ENCODE measurements at regions not wholly inside any gene's neighbourhood (a gene's known extent, or its start where the extent isn't known, plus 50 kb on each side); places are given as distances from the start of the nearest gene placed in this dataset.
"Not testable (repeated sequence)": the region's sequence is repeated elsewhere in the genome, so short reads cannot be mapped to it uniquely, and the experiment has no call there.

DNA sequence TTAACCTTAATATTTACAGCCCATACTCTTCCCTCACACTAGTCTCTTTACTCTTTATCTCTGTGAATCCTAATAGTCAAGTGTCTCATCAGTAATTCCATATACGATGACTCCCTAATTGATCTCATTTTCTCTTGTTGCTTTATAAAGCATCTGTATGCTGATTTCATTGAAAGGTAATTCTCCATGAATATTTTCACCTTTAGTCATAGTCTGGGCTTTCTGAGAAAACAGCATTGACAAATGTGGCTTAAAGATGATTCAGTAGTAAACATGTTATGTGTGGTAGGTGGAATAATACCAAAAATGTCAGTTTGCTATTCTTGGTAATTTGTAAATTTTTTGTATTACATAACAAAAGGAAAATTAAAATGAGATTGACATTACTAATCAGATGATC is 1176.5 kb downstream of the NCAM2 start:
- Histone ChIP-seq H3K9me3 (ENCODE audit: low read depth) (no peaks in the 10 kb centered on the region), H4K20me1 (ENCODE audit: low read depth) (no peaks in the 10 kb centered on the region), H3K4me3 (no peak overlapping the region), H3K27me3 (no peaks in the 10 kb centered on the region), H3F3A (ENCODE audit: low read depth) (no peaks in the 10 kb centered on the region), H3K4me2 (no peak overlapping the region), H2AFZ (replicated peaks) (no peak overlapping the region), H3K79me2 (ENCODE audit: low read depth) (no peaks in the 10 kb centered on the region), H3K9ac (no peak overlapping the region), H3K27ac (no peak overlapping the region), H3K36me3 (no peaks in the 10 kb centered on the region), H3K4me1 (no peaks in the 10 kb centered on the region)
- no peak overlapping the region for H3K4me3 Mint-ChIP-seq
- TF ChIP-seq EZH2 (IDR thresholded peaks at IDR 0.05), result no peak
- TF ChIP-seq EZH2phosphoT487 (IDR thresholded peaks at IDR 0.05), result no peak
- peaks cover 3% of the 10 kb centered on the region for H3K4me1 Mint-ChIP-seq
- no peaks in the 10 kb centered on the region for H3K36me3 Mint-ChIP-seq
- H3K9me3 Mint-ChIP-seq, result no peaks in the 10 kb centered on the region
- DNase-seq (ENCODE audit: low spot score), result no peak
- H3K27me3 Mint-ChIP-seq (ENCODE audit: insufficient read depth, low read depth), result no peaks in the 10 kb centered on the region
- no peak overlapping the region for H3K27ac Mint-ChIP-seq

DNA sequence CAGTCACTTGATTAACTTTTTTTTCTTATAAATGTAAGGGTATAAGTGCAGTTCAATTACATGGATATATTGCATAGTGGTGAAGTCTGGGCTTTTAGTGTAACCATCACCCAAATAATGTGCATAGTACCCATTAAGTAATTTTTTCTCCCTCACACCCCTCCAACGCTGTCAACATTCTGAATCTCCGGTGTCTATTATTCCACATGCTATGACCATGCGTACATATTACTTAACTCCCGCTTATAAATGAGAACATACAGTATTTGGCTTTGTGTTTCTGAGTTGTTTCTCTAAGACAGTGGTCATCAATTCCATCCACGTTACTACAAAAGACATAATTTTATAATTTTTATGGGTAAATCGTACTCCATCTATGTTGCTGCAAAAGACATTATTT is 1191.1 kb downstream of the NCAM2 start:
- no peak for DNase-seq (ENCODE audit: low spot score)
- Histone ChIP-seq H3K4me1 (peaks cover 3% of the 10 kb centered on the region), H3K27me3 (no peaks in the 10 kb centered on the region), H3K27ac (no peak overlapping the region), H3K9ac (no peak overlapping the region), H3K4me2 (no peak overlapping the region), H3K4me3 (no peak overlapping the region), H3F3A (ENCODE audit: low read depth) (no peaks in the 10 kb centered on the region), H2AFZ (replicated peaks) (no peak overlapping the region), H3K9me3 (ENCODE audit: low read depth) (no peaks in the 10 kb centered on the region), H3K79me2 (ENCODE audit: low read depth) (no peaks in the 10 kb centered on the region), H3K36me3 (no peaks in the 10 kb centered on the region), H4K20me1 (ENCODE audit: low read depth) (no peaks in the 10 kb centered on the region)
- Mint-ChIP-seq H3K27ac (no peak overlapping the region), H3K4me1 (no peaks in the 10 kb centered on the region), H3K27me3 (ENCODE audit: insufficient read depth, low read depth) (no peaks in the 10 kb centered on the region), H3K4me3 (no peak overlapping the region), H3K36me3 (no peaks in the 10 kb centered on the region), H3K9me3 (no peaks in the 10 kb centered on the region)
- TF ChIP-seq, protein P1, sequence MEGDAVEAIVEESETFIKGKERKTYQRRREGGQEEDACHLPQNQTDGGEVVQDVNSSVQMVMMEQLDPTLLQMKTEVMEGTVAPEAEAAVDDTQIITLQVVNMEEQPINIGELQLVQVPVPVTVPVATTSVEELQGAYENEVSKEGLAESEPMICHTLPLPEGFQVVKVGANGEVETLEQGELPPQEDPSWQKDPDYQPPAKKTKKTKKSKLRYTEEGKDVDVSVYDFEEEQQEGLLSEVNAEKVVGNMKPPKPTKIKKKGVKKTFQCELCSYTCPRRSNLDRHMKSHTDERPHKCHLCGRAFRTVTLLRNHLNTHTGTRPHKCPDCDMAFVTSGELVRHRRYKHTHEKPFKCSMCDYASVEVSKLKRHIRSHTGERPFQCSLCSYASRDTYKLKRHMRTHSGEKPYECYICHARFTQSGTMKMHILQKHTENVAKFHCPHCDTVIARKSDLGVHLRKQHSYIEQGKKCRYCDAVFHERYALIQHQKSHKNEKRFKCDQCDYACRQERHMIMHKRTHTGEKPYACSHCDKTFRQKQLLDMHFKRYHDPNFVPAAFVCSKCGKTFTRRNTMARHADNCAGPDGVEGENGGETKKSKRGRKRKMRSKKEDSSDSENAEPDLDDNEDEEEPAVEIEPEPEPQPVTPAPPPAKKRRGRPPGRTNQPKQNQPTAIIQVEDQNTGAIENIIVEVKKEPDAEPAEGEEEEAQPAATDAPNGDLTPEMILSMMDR (IDR thresholded peaks at IDR 0.05), result no peak
- TF ChIP-seq EZH2 (IDR thresholded peaks at IDR 0.05), result no peak
- TF ChIP-seq EZH2phosphoT487 (IDR thresholded peaks at IDR 0.05), result no peak

DNA sequence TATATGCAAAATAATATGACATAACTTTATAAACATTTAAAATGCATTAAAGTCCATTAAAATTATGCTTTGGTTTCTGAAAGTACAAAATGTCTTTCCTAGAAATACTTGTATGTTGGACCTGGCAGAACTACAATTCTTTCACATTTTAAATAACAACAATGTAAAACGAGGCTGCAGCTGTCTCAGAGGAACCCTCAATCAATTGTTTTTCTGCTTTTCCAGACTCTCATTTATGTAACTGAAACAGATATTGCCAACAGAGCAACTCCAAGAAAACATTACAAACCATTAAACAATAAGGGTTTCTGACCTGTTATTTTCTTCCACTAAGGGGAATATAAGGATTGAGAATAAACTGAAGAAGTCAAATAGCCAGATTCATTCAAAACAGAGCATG is 1193.4 kb downstream of the NCAM2 start:
- H4K20me1 ChIP-seq (ENCODE audit: low read depth), result no peaks in the 10 kb centered on the region
- H2AFZ ChIP-seq (replicated peaks), result no peak overlapping the region
- H3K9me3 ChIP-seq (ENCODE audit: low read depth), result no peaks in the 10 kb centered on the region
- no peak for DNase-seq (ENCODE audit: low spot score)
- TF ChIP-seq EZH2phosphoT487 (IDR thresholded peaks at IDR 0.05), result no peak
- no peak for TF ChIP-seq EZH2 (IDR thresholded peaks at IDR 0.05)
- TF ChIP-seq, protein P1 (IDR thresholded peaks at IDR 0.05), result no peak
- Mint-ChIP-seq H3K4me1 (no peaks in the 10 kb centered on the region), H3K9me3 (no peaks in the 10 kb centered on the region), H3K27ac (no peak overlapping the region), H3K27me3 (ENCODE audit: insufficient read depth, low read depth) (no peaks in the 10 kb centered on the region), H3K36me3 (no peaks in the 10 kb centered on the region), H3K4me3 (no peak overlapping the region)
- H3K4me3 ChIP-seq, result no peak overlapping the region
- no peaks in the 10 kb centered on the region for H3K79me2 ChIP-seq (ENCODE audit: low read depth)
- no peak overlapping the region for H3K9ac ChIP-seq
- no peak overlapping the region for H3K27ac ChIP-seq
- no peaks in the 10 kb centered on the region for H3F3A ChIP-seq (ENCODE audit: low read depth)
- H3K36me3 ChIP-seq, result no peaks in the 10 kb centered on the region
- peaks cover 3% of the 10 kb centered on the region for H3K4me1 ChIP-seq
- no peak overlapping the region for H3K4me2 ChIP-seq
- no peaks in the 10 kb centered on the region for H3K27me3 ChIP-seq

DNA sequence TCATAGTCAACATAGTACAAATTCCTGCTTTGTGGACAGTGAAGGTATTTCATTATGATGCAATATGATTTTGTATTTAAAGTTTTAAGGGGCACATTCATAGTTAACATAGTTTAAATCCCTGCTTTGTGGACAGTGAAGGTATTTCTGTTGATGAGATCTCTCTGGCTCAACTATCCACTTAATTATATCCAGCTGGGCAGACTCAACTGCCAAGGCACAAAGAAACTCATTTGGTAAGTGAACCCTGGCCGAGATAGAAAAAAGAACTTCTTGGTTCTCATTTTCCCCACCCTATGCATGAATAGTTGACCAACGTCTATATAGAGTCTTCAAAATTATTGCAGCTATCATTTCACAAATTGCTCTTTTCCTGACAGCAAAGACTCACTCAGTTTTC is 1194.6 kb downstream of the NCAM2 start:
- no peak overlapping the region for H3K4me3 Mint-ChIP-seq
- no peaks in the 10 kb centered on the region for H3K9me3 Mint-ChIP-seq
- Histone ChIP-seq H3K4me1 (peaks cover 3% of the 10 kb centered on the region), H3K36me3 (no peaks in the 10 kb centered on the region), H3F3A (ENCODE audit: low read depth) (no peaks in the 10 kb centered on the region), H2AFZ (replicated peaks) (no peak overlapping the region), H3K27me3 (no peaks in the 10 kb centered on the region), H3K9ac (no peak overlapping the region), H4K20me1 (ENCODE audit: low read depth) (no peaks in the 10 kb centered on the region), H3K9me3 (ENCODE audit: low read depth) (no peaks in the 10 kb centered on the region), H3K4me2 (no peak overlapping the region), H3K27ac (no peak overlapping the region), H3K79me2 (ENCODE audit: low read depth) (no peaks in the 10 kb centered on the region), H3K4me3 (no peak overlapping the region)
- DNase-seq (ENCODE audit: low spot score), result peak; percentile 4
- peaks cover 2% of the 10 kb centered on the region for H3K27me3 Mint-ChIP-seq (ENCODE audit: insufficient read depth, low read depth)
- no peak for TF ChIP-seq EZH2 (IDR thresholded peaks at IDR 0.05)
- TF ChIP-seq, protein P1 (IDR thresholded peaks at IDR 0.05), result no peak
- no peak for TF ChIP-seq EZH2phosphoT487 (IDR thresholded peaks at IDR 0.05)
- no peak overlapping the region for H3K27ac Mint-ChIP-seq
- no peaks in the 10 kb centered on the region for H3K36me3 Mint-ChIP-seq
- no peaks in the 10 kb centered on the region for H3K4me1 Mint-ChIP-seq

DNA sequence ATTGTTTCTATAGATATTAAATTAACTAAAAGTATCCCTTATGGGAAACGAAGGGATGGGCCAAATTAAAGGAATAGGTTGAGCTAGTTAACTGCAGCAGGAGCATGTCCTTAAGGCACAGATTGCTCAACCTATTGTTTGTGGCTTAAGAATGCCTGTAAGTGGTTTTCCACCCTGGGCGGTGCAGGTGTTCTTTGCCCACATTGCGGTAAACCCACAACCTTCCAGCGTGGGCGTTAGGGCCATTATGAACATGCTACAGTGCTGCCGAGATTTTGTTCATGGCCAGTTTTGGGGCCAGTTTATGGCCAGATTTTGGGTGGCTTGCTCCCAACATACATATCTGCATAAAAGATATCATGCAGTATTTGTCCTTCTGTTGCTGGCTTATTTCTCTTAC is 1196.8 kb downstream of the NCAM2 start:
- not testable (repeated sequence) for H4K20me1 ChIP-seq (ENCODE audit: low read depth); H3F3A ChIP-seq (ENCODE audit: low read depth); H3K9me3 Mint-ChIP-seq; H3K9ac ChIP-seq; H3K4me3 Mint-ChIP-seq; H3K27me3 ChIP-seq; H3K4me2 ChIP-seq; H2AFZ ChIP-seq (replicated peaks); H3K36me3 ChIP-seq; H3K27ac ChIP-seq; H3K36me3 Mint-ChIP-seq; H3K4me3 ChIP-seq; H3K4me1 Mint-ChIP-seq; DNase-seq (ENCODE audit: low spot score); H3K27me3 Mint-ChIP-seq (ENCODE audit: insufficient read depth, low read depth); H3K79me2 ChIP-seq (ENCODE audit: low read depth); H3K9me3 ChIP-seq (ENCODE audit: low read depth); H3K27ac Mint-ChIP-seq; H3K4me1 ChIP-seq

Measured in neural progenitor cell (in vitro differentiated cells).